ENCODE measurements at regions not wholly inside any gene's neighbourhood (a gene's known extent, or its start where the extent isn't known, plus 50 kb on each side); places are given as distances from the start of the nearest gene placed in this dataset.
"Not testable (repeated sequence)": the region's sequence is repeated elsewhere in the genome, so short reads cannot be mapped to it uniquely, and the experiment has no call there.

- TF ChIP-seq, protein P1, sequence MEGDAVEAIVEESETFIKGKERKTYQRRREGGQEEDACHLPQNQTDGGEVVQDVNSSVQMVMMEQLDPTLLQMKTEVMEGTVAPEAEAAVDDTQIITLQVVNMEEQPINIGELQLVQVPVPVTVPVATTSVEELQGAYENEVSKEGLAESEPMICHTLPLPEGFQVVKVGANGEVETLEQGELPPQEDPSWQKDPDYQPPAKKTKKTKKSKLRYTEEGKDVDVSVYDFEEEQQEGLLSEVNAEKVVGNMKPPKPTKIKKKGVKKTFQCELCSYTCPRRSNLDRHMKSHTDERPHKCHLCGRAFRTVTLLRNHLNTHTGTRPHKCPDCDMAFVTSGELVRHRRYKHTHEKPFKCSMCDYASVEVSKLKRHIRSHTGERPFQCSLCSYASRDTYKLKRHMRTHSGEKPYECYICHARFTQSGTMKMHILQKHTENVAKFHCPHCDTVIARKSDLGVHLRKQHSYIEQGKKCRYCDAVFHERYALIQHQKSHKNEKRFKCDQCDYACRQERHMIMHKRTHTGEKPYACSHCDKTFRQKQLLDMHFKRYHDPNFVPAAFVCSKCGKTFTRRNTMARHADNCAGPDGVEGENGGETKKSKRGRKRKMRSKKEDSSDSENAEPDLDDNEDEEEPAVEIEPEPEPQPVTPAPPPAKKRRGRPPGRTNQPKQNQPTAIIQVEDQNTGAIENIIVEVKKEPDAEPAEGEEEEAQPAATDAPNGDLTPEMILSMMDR (IDR thresholded peaks at IDR 0.05) = no peak
- H3K36me3 ChIP-seq = no peaks in the 10 kb centered on the region
- DNase-seq = no peak
- no peak for ATAC-seq
- H3K27ac ChIP-seq = no peak overlapping the region
- no peaks in the 10 kb centered on the region for H3K9me3 ChIP-seq
- H3K27me3 ChIP-seq (ENCODE audit: low read depth) = no peaks in the 10 kb centered on the region
- H3K4me1 ChIP-seq = peaks cover 45% of the 10 kb centered on the region
- intact Hi-C loops (cut with DNase I) = no loop called here
- H3K4me3 ChIP-seq = no peak overlapping the region
These were observed 94.6 kb upstream of the GSE1 start for GRCh38 chr16:85518398-85519049.

- intact Hi-C loops (cut with DNase I); H3K9me3 ChIP-seq; H3K4me3 ChIP-seq; H3K27ac ChIP-seq; DNase-seq; ATAC-seq; H3K36me3 ChIP-seq; H3K27me3 ChIP-seq (ENCODE audit: low read depth): not testable (repeated sequence)
- H3K4me1 ChIP-seq = peaks cover 51% of the 10 kb centered on the region
These were observed 94.1 kb upstream of the GSE1 start for GRCh38 chr16:85519050-85519440.

DNA sequence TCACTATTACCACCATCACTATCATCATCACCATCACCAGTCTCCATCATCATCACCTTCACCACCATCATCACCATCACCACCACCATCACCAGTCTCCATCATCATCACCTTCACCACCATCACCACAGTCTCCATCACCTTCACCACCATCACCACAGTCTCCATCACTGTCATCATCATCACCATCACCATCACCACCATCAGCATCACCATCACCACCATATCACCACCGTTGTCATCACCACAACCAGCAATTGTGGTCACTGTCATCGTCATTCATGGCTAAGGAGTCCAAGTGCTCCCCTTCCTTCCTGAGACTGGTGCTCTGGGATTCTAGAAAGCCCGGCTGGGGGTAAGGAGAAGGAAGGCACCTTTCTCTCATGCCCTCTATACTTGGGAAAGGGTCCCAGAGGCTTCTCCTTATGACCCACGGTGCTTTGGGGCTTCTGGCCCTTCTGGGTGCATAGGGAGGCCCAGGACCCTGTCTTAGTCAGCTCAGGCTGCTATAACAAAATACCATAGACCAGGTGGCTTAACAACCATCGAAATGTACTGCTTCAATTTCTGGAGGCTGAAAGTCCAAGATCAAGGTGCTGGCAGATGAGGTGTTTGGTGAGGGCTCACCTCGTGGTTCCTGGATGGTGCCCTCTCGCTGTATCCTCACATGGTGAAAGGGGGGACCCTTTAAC lies 93.4 kb upstream of the GSE1 start:
- Histone ChIP-seq H3K36me3 (no peaks in the 10 kb centered on the region), H3K4me1 (peaks cover 51% of the 10 kb centered on the region), H3K4me3 (no peak overlapping the region), H3K27me3 (ENCODE audit: low read depth) (no peaks in the 10 kb centered on the region), H3K9me3 (no peaks in the 10 kb centered on the region), H3K27ac (no peak overlapping the region)
- TF ChIP-seq, protein P1 (IDR thresholded peaks at IDR 0.05) = no peak
- intact Hi-C loops (cut with DNase I) = no loop called here
- DNase-seq (no peak), ATAC-seq (no peak)

DNA sequence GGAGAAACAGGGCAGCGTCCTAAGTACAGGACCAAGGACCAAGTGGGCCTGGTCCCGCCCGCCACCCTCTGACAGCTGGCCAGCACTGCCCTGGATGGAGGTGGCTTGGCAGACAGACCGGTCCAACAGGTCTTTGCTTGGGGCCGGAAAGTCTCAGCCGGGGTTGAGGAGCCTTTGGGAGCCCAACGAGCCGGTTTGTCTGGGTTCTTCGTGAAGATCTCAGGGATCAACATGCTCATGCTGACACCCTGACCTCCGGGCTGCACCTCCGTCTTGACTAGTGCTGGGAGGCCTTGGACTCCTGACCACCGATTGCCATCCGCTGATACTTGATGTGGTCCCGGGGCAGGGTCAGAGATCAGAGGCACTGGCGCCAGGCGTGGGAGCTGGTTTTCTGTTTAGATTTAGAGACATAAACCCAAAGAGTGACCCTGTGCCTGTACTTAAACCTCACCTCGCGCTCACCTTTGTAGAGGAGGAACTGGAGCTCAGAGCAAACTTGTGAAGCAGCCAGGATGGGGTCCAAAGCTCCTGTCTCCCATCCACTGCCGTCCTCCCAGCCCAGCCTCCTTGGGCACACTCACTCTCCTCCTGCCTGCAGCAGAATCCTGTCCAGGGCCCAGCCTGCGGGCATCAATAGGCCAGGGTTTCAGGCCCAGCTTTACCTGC lies 92.1 kb upstream of the GSE1 start:
- no peaks in the 10 kb centered on the region for H3K9me3 ChIP-seq
- H3K4me1 ChIP-seq = peaks cover 45% of the 10 kb centered on the region
- H3K4me3 ChIP-seq = no peak overlapping the region
- ATAC-seq (peak; percentile 79 to 86), DNase-seq (peak; percentile 92)
- intact Hi-C loops (cut with DNase I) = no loop called here
- TF ChIP-seq, protein P1 (IDR thresholded peaks at IDR 0.05) = no peak
- H3K27me3 ChIP-seq (ENCODE audit: low read depth) = no peaks in the 10 kb centered on the region
- H3K27ac ChIP-seq = peak overlapping the region; percentile 5
- no peaks in the 10 kb centered on the region for H3K36me3 ChIP-seq

GRCh38 chr16:85521552-85522307 lies 91.4 kb upstream of the GSE1 start:
- intact Hi-C loops (cut with DNase I) = no loop called here
- H3K4me1 ChIP-seq = peaks cover 43% of the 10 kb centered on the region
- no peaks in the 10 kb centered on the region for H3K9me3 ChIP-seq
- H3K27ac ChIP-seq = peak overlapping the region; percentile 5
- H3K27me3 ChIP-seq (ENCODE audit: low read depth) = no peaks in the 10 kb centered on the region
- H3K36me3 ChIP-seq = no peaks in the 10 kb centered on the region
- ATAC-seq = no peak
- no peak overlapping the region for H3K4me3 ChIP-seq
- no peak for DNase-seq
- TF ChIP-seq, protein P1 (IDR thresholded peaks at IDR 0.05) = no peak

Measured in lower lobe of right lung (tissue), 2 donors.